Stimulated activated CD8-positive, alpha-beta memory T cell treated with anti-CD3 and anti-CD28 coated beads, Interleukin-7, amount 100 ng/mL, for 24 hours (primary cell): ENCODE measurements at regions not wholly inside any gene's neighbourhood (a gene's known extent, or its start where the extent isn't known, plus 50 kb on each side); places are given as distances from the start of the nearest gene placed in this dataset.

Source experiments
- DNase-seq: peaks from one replicate; pipeline ENCODE4 v3.0.0-alpha.2; 2020; ENCODE audit warnings: low read depth

DNA sequence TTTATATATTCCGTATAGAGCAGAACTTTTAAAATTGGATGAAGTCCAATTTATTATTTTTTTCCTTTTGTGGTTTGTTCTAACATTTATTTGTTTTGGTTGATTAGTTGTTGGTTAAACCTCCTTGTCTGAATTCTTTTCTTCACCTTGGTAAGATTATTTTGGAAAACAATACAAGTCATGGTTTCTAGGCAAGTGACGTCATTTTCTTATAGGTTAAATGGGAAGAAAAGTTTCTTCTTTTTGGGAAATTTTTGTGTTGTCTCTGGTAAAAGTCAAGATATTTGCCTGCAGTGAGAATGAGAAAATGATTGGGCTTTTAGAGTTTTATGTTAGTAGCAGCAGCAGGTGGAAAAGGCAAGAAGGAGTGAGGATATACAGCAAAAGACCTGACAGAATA, 197.9 kb downstream of the OTOR start:
- DNase-seq = no peak

DNA sequence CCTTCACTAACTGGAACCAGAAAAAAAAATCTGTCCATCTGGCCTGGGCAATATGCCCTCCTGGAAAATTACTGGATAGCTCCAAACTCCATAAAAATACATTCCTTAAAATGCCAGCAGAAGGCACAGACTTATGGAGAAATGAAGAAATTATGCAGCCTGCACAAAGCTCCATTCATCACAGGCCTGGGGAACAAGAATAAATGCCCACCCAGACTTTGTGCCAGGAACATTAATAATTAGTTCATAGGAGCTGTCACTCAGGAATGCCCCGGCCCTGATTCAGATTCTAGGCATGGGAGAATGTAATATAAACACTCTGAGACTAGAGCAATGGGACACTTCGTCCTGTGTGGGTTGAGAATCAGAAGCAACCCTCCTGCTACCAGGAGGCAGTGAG, 199.3 kb downstream of the OTOR start:
- no peak for DNase-seq

DNA sequence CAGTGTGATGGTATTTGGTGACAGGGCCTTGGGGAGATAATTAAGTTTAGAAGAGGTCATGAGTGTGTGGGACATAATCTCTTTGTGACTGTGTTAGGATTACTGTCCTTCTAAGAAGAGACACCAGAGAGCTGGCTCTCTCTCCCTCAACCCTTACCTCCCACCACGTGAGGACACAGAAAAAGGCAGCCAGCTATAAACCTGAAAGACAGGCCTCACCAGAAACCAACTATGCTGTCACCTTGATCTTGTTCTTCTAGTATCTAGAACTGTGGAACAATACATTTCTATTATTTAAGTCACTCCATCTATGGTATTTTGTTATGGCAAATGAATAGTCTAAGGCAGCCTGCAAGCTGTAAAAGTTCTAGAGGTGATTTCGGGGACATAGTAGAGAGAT, 203.7 kb downstream of the OTOR start:
- no peak for DNase-seq

DNA sequence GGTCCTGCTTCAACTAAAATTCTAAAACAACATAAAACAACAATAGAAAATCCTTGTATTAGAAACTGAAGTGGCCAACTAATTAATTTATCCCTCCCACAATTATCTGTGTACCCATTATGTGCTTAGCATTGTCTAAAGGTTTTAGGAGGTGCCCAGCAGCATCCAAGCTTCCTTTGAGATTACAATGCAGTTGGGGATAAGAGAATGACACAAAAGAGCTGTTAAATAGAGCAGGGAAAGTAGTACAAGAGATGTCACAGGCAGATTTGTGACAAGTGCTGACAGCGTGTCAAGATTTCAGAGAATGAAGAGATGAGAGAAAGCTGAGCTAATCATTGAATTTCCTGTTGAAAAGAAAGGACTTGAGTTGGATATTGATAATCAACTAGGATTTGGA, 204.8 kb downstream of the OTOR start:
- DNase-seq = no peak

DNA sequence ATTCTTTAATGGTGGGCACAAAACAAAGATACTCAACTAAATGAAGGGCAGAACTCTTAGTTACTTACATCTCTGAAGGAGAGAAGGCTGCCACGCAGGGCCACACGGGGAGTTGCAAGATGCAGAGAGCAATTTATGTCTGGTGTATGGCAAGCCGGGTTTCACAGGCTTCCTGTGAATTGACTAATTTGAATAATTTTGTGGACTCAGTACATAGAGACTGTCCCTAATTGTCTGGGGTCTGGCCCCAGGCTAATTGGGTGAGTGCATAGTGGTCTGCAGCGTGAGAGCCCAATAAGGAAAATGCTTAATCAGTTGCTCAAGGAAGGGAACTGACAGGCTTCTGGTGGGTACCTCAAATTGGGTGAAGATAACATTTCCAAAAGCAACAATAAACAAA, 205.7 kb downstream of the OTOR start:
- DNase-seq = no peak

DNA sequence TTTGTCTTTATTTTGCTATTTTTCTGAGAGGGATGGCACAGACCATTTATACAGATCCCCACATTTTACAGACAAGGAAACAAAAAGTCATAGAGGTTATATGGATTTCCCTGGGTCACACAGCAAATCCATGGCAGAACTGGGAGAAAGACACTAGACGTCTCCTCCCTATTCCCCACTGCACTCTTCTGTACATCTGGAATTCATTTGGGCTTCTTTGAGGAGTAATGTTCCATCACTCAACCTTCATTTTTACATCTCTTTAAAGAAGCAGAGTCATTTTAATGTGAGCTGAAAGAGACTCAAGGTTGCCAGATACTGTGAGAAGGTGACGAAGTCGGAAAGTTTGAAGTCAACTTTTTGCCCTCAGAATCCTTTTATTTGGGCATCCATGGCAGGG, 207.3 kb downstream of the OTOR start:
- no peak for DNase-seq

DNA sequence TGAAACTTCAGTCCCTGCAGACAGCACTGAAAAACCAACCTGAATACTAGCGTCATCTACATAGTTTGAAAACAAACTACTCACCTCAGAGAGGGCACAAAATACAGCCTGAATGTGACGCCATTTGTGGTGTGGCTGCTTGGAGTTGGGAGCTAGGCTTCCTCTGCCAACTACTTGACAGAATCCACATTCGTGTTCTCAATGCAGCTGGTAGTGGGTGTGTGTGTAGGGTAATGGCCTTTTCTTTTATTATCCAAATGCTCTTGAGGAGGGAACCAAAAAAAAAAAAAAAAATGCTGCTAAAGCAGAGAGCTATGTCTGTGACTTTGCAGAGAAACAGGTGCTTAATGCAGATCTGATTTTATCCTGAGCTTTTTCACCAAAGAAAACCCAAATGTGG, 207.8 kb downstream of the OTOR start:
- no peak for DNase-seq

DNA sequence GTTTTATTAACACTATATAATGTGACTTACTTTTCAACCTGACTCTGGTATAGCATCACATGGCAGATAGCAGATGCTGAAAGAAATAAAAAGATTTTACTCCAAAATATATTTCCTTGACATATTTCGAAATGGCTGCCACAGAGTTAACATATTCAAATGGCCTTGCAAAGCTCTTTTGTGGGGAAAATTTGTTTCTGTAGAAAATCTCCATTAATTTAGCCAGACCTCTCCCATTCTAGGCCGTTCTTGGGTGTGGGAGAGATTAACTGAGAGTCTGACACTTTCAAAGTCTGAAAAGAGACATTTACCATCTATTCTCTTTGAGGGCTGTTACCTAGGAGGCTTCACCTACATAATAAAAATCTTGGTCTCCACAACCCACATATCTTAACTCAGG, 217.2 kb downstream of the OTOR start:
- no peak for DNase-seq

DNA sequence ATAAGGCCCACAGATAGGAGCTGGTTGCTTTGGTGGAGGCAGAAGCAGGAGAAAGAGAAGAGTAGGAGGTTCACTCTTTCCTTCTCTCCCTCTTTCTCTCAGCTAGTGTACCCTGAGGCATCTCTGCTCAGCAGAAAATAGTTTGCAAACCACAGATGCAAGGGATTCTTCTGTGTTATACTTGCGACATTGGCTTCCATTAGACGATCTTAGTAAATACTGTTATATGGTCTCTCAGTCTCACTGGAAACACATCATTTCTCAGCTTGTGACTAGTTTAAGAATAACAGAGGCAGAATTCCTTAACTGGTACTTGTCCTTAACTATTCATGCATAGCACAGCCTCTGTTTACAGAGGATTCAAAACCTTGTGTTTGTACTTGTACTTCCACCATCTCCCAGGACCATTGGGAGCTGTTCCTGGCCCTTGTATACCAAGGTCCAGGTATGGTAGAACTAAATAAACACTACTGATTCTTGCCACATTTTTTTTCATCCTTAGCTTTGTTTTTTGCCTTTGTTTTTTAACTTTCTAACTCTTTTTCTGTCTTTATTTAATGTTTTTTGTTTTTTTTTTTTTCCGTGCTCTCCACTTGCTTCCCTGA, 218.2 kb downstream of the OTOR start:
- DNase-seq = no peak

DNA sequence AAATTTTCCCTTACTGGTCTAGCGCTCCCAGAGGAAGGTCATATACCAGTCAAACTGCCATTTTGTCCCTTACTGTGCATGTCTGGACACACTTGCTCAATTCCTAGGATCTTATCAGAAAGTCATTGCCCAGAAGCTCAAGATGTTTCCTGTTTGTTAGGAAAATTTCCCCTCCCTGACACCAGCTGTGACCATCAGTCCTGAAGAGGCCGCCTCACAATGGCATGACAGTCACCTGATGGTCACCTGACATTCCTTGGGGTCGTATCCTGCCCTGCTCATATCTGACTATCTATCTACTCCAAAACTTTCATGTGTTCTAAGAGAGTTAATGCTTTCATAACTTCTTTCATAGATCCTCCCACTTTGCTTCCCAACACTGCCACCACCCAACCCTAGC, 219.9 kb downstream of the OTOR start:
- no peak for DNase-seq

DNA sequence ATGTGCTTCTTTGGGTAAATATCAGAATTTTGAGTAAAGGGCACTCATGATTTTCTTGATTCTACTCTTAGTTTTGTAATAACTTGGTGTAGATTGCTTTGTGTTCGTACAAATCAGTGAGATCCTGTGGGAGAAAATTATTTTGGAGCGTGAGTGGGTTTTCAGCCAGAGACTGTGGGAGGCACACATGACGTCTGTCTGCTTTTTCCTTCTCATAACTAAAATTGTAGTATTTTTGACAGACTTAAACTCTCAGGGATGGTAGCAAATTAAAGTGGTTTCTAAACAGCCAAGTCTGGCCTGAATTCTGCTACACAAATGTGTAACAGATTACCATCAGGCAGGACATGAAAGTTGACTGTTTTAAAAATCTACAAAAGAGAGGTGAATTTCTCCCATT, 222.6 kb downstream of the OTOR start:
- no peak for DNase-seq

DNA sequence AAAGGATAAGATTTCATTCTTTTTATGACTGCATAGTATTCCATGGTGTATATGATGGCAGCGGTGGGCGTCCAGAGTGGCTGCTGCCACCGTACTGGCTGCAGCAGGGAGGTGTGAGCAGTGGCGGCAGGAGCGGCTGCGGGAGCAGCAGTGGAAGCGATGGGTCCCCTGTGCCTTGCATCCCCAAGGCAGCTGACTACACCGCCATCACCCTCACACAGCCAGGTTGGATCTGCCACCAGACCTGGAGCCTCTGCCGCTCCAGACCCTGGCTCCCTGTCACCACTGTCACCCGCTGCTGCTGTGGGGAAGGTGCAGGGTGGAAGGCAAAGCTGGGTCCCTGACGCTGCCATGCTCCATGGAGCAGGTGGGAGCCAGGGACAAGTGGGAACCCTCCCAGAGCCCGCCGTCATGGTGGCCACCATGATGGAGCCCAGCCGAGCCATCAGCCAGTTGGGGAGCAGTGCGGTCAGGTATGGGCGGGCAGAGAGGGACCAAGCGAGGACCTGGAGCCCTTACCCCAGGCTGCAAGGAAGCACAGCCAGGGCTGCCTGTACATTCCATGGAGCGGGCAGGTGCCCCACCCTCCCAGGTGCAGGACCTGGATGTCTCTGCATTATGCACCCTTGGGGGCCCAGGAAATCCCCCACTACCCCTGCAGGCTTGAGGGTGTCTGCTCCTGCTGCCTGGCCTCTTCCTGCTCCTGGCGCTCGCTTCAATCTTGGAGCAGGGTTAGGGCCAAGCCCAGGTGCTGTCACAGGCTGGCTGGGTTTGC, 226.1 kb downstream of the OTOR start:
- DNase-seq = no peak

DNA sequence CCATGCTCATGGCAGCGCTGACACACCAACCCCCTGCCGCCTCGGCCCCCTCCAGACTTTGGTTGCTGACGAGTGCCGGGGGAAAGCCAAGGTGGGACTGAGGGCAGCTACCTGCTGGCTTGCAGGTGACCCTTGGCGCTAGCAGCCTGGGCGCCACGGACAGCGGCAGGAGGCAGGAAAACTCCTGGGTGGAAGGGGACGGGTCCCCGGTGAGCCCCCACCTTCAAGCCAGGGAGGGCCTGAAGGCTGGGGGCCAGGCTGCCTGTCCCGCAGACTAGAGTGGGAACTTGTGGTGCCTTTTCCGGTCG, 226.7 kb downstream of the OTOR start:
- no peak for DNase-seq

DNA sequence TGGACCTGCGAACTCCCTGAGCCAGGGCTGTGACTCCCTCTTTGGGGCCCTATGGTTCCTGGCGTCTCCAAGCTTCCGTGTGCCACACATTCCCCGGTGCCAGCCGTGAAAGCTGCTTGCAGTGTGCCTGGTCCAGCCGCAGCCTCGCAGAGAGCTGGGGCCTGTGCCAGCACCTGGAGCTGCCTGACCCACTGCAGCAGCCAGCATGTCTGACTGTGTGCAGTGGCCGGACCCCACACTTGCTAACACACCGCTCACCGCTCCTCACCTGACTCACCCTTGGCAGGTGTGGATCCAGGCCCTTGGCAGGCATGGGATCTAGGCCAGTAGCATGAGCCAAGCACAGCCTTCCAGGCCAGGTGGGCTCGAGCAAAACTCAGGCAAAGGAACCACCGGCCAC, 227.5 kb downstream of the OTOR start:
- DNase-seq = no peak

DNA sequence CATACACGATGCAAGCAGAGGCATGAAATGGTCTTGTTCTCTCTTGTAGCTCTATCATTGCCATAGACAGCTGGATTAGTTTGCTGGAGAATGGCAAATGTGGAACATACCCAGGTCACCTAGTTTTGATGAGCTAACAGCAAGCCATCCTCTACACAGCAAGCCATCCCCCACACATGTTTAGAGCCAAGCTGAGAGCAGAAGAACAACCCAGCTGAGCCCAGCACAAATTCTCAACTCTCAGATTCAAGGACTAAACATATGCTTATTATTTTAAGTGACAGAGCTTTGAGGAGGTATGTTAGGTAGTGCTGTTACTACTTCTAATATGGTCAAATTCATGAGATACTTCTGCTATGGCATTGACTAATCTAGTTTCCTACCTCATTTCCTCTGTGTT, 230.3 kb downstream of the OTOR start:
- DNase-seq = no peak

DNA sequence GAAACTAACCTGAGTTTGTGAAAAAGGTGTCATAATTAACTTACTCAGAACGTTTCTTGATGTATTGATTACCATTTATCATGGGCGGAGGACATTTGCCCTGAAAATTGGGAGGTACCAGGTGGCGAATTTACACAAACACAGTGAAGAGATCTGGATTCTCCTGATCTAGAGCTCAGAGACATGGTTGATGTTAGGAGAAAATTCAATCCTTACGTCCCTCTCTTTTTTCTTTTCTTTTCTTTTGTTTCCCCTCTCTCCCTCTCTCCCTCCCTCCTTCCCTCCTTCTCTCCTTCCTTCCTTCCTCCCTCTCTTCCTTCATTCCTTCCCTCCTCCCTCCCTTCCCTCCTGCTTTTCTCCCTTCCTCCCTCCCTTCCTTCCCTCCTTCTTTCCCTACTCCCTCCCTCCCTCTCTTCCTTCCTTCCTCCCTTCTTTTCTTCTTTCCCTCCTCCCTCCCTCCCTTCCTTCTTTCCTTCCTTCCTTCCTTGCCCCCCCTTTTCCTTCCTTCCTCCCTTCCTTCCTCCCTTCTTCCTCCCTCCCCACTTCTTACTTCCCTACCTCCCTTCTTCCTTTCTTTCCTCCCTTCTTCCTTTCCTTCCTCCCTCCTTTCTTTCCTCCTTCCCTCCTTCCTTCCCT, 234.1 kb downstream of the OTOR start:
- DNase-seq = no peak

DNA sequence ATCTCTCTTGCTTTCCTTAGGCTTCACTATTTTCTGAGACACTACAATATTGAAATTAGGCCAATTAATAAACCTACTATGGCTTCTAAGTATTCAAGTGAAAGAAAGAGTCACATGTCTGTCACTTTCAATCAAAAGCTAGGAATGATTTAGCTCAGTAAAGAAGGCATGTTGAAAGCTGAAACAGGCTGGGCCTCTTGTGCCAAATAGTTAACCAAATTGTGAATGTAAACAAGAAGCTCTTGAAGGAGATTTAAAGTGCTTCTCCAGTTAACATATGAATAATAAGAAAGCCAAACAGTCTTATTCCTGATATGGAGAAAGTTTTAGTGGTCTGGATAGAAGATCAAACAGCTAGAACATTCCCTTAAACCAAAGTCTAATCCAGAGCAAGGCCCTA, 236.3 kb downstream of the OTOR start:
- no peak for DNase-seq

DNA sequence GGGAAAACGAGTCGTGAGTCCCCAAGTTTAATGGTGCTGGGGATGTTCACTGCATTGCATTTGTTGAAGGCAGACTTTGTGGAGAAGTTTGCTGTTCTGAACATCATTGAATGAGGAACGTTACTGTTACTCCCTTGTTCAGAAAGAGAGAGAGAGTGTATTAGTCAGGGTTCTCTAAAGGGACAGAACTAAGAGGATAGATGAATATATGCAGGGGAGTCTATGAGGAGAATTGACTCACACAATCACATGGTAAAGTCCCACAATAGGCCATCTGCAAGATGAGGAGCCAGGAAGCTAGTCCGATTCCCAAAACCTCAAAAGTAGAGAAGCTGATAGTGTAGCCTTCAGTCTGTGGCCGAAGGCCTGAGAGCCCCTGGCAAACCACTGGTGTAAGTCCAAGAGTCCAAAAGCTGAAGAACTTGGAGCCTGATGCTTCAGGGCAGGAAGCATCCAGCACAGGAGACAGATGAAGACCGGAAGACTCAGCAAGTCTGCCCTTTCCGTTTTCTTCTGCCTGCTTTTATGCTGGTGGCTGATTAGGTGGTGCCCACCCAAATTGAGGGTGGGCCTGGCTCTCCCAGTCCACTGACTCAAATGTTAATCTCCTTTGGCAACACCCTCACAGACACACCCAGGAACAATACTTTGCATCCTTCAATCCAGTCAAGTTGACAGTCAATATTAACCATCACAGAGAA, 223.5 kb upstream of the PCSK2 start:
- no peak for DNase-seq

DNA sequence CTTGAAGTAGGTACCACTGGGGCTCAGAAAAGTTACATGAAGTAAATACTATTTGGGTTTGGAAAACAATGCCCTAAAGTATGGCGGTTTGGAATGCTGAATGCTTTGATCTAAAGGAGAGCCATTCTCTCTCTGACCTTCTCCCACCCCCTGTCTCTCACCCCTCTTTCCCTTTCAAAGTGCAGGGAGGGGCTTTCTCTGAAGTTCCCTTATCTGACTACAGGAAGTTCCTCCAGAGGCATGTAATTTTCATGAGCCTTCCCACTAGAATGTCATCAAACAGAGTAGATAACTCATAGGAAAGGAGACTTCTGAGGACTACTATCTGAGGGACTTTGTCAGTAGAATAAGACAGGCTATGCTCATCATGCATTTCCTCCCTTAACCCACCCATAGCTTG, 216.7 kb upstream of the PCSK2 start:
- DNase-seq = no peak

DNA sequence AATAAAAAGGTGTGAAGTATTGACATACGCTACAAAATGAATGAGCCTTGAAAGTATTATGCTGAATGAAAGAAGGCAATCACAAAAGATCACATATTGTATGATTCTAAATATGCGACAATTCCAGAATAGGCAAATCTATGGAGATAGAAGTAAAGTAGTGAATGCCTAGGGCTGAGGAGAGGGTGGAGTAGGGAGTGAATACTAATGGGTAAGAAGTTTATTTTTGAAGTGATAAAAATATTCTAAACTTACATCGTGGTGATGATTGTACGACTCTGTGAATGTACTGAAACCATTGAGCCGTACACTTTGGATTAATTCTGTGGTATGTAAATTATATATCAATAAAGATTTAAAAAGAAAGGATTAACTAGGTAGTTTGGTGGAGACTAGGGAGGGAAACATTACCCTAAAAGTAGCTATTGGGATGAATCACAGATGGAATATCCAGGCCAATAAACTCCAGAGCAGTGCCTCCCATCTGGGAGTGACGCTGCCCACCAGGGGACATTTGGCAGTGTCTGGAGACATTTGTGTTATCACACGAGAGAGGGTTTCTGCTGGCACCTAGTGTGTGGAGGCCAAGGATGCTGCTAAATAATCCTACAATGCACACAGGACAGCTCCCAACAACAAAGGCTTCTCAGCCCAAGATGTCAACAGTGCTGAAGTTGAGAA, 214.2 kb upstream of the PCSK2 start:
- no peak for DNase-seq

DNA sequence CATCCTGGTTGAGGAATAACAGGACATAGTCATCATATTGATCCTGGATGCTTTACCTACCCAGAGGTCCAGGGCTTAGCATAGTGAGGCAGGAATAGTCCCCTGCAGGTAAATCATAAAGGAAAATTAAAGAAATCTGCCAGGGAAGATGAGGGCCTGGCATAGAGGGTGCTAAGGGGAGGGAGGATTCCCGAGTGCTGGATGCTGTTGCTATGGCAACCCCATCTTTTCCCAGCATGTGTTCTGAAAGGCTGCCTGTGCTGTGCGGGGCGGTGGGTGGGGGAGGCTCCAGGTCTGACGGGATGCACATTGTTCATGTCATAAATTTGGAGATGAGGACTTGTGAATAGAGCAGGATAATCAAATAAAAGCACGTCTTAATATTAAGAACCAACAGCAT, 212.6 kb upstream of the PCSK2 start:
- DNase-seq = no peak

DNA sequence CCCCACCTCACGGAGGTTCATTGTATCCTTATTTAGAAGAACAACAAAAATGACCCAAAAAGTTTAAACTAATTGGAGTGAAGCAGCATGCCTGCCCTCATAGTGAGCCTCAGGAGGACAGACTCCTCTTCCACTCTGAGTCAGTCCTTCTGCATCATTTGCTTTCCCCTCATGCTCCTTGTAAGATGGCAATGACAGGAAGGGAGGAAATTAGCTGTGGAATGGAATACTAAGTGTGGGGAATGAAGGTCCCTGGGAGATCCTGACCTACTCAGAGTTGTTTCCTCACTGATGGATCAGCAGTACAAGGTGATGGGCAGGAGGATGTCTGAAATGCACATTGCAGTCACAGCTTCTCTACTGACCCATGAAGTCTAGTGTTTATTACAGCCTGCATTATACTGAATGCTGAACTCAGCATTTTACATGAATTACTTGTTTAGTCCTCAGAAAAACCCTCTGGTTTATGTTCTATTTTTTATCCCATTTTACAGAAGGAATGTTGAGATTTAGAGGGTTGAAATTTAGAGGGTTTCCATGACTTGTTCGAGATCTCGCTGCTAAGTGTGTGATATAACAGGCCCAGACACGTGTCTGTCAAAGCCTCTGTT, 212.0 kb upstream of the PCSK2 start:
- no peak for DNase-seq
